Panc1 (cell line): ENCODE measurements at regions not wholly inside any gene's neighbourhood (a gene's known extent, or its start where the extent isn't known, plus 50 kb on each side); places are given as distances from the start of the nearest gene placed in this dataset.

Experiments
- POLR2AphosphoS5 ChIP-seq: IDR thresholded peaks from 2 replicates; pipeline ENCODE4 v1.6.1; 2012; ENCODE audit warnings: mild to moderate bottlenecking, low read depth, low read length, moderate library complexity
- TF ChIP-seq, protein P1 (sequence below): fragments of 450-650 bp; IDR thresholded peaks from 2 replicates; pipeline ENCODE4 v1.5.1; 2017; ENCODE audit warnings: mild to moderate bottlenecking
- TF ChIP-seq, protein P2 (sequence below), 2 experiments: IDR thresholded peaks; 2 replicates each; pipeline ENCODE4 v1.6.1; 2011 to 2012; ENCODE audit warnings: low read depth in 2 of 2, control low read depth in 1 of 2, low read length in 1 of 2, mild to moderate bottlenecking in 1 of 2, moderate library complexity in 1 of 2; ENCODE audit not compliant: insufficient read depth in 1 of 2

DNA sequence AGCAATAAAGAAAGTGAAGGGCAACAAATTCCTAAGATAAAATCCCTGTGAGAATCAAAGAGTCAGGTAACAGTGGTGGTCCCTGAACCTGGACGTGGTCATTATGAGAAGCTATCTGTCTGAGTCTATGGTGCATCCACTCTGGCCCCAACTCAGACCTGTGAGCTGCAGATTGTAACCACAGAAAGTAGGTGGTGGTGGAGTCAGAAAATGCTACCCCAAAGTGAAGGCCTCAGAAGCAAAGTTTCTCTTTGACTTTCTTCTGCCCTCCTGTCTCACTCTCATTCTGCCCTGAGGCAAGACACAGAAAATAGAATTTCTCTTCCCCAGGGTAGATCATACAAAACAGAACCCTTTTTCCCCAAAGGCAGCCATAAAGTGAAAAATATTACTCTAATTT lies 84.1 kb upstream of the NEIL3 start:
- TF ChIP-seq, protein P1, sequence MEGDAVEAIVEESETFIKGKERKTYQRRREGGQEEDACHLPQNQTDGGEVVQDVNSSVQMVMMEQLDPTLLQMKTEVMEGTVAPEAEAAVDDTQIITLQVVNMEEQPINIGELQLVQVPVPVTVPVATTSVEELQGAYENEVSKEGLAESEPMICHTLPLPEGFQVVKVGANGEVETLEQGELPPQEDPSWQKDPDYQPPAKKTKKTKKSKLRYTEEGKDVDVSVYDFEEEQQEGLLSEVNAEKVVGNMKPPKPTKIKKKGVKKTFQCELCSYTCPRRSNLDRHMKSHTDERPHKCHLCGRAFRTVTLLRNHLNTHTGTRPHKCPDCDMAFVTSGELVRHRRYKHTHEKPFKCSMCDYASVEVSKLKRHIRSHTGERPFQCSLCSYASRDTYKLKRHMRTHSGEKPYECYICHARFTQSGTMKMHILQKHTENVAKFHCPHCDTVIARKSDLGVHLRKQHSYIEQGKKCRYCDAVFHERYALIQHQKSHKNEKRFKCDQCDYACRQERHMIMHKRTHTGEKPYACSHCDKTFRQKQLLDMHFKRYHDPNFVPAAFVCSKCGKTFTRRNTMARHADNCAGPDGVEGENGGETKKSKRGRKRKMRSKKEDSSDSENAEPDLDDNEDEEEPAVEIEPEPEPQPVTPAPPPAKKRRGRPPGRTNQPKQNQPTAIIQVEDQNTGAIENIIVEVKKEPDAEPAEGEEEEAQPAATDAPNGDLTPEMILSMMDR, result no peak
- TF ChIP-seq, protein P2, sequence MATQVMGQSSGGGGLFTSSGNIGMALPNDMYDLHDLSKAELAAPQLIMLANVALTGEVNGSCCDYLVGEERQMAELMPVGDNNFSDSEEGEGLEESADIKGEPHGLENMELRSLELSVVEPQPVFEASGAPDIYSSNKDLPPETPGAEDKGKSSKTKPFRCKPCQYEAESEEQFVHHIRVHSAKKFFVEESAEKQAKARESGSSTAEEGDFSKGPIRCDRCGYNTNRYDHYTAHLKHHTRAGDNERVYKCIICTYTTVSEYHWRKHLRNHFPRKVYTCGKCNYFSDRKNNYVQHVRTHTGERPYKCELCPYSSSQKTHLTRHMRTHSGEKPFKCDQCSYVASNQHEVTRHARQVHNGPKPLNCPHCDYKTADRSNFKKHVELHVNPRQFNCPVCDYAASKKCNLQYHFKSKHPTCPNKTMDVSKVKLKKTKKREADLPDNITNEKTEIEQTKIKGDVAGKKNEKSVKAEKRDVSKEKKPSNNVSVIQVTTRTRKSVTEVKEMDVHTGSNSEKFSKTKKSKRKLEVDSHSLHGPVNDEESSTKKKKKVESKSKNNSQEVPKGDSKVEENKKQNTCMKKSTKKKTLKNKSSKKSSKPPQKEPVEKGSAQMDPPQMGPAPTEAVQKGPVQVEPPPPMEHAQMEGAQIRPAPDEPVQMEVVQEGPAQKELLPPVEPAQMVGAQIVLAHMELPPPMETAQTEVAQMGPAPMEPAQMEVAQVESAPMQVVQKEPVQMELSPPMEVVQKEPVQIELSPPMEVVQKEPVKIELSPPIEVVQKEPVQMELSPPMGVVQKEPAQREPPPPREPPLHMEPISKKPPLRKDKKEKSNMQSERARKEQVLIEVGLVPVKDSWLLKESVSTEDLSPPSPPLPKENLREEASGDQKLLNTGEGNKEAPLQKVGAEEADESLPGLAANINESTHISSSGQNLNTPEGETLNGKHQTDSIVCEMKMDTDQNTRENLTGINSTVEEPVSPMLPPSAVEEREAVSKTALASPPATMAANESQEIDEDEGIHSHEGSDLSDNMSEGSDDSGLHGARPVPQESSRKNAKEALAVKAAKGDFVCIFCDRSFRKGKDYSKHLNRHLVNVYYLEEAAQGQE (IDR thresholded peaks at IDR 0.05; ENCODE audit: insufficient read depth in 1 of 2, low read depth in 2 of 2, low read length in 1 of 2), result no peak
- no peak for TF ChIP-seq POLR2AphosphoS5
